ENCODE measurements at regions not wholly inside any gene's neighbourhood (a gene's known extent, or its start where the extent isn't known, plus 50 kb on each side); places are given as distances from the start of the nearest gene placed in this dataset.

- no peaks in the 10 kb centered on the region for H3K79me2 ChIP-seq (replicated peaks; ENCODE audit: insufficient read depth, low read length)
- no peak overlapping the region for H2AFZ ChIP-seq (ENCODE audit: low read depth, low read length)
- no peak overlapping the region for H3K4me2 ChIP-seq (ENCODE audit: low read length)
- H3K27ac ChIP-seq (ENCODE audit: low read length): no peak overlapping the region
- H3K9ac ChIP-seq (ENCODE audit: low read length): no peak overlapping the region
- H3K27me3 ChIP-seq (ENCODE audit: insufficient read depth, low read depth, low read length): no peaks in the 10 kb centered on the region
- H4K20me1 ChIP-seq (ENCODE audit: insufficient read depth): no peaks in the 10 kb centered on the region
- no peaks in the 10 kb centered on the region for H3F3A ChIP-seq (ENCODE audit: insufficient read depth, low read length, poor library complexity, severe bottlenecking)
- no peak overlapping the region for H3K4me3 ChIP-seq (ENCODE audit: low read length)
- H3K9me2 ChIP-seq (ENCODE audit: insufficient read depth, low read length): no peaks in the 10 kb centered on the region
- no peaks in the 10 kb centered on the region for H3K36me3 ChIP-seq (ENCODE audit: insufficient read depth, low read length)
- TF ChIP-seq TAF1 (IDR thresholded peaks at IDR 0.05; ENCODE audit: low read depth) (no peak), EP300 (conservative IDR thresholded peaks at IDR 0.05; ENCODE audit: poor library complexity, severe bottlenecking) (no peak), MXI1 (conservative IDR thresholded peaks at IDR 0.05; ENCODE audit: poor library complexity, severe bottlenecking) (no peak), EZH2 (IDR thresholded peaks at IDR 0.05; ENCODE audit: borderline replicate concordance, insufficient read depth, low read length, poor library complexity, severe bottlenecking) (no peak), RAD21 (conservative IDR thresholded peaks at IDR 0.05) (no peak), SMC3 (conservative IDR thresholded peaks at IDR 0.05; ENCODE audit: poor library complexity) (no peak), POLR2AphosphoS5 (IDR thresholded peaks at IDR 0.05) (no peak)
- TF ChIP-seq, protein P1, sequence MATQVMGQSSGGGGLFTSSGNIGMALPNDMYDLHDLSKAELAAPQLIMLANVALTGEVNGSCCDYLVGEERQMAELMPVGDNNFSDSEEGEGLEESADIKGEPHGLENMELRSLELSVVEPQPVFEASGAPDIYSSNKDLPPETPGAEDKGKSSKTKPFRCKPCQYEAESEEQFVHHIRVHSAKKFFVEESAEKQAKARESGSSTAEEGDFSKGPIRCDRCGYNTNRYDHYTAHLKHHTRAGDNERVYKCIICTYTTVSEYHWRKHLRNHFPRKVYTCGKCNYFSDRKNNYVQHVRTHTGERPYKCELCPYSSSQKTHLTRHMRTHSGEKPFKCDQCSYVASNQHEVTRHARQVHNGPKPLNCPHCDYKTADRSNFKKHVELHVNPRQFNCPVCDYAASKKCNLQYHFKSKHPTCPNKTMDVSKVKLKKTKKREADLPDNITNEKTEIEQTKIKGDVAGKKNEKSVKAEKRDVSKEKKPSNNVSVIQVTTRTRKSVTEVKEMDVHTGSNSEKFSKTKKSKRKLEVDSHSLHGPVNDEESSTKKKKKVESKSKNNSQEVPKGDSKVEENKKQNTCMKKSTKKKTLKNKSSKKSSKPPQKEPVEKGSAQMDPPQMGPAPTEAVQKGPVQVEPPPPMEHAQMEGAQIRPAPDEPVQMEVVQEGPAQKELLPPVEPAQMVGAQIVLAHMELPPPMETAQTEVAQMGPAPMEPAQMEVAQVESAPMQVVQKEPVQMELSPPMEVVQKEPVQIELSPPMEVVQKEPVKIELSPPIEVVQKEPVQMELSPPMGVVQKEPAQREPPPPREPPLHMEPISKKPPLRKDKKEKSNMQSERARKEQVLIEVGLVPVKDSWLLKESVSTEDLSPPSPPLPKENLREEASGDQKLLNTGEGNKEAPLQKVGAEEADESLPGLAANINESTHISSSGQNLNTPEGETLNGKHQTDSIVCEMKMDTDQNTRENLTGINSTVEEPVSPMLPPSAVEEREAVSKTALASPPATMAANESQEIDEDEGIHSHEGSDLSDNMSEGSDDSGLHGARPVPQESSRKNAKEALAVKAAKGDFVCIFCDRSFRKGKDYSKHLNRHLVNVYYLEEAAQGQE (IDR thresholded peaks at IDR 0.05; ENCODE audit: borderline replicate concordance): no peak
- TF ChIP-seq, protein P2, sequence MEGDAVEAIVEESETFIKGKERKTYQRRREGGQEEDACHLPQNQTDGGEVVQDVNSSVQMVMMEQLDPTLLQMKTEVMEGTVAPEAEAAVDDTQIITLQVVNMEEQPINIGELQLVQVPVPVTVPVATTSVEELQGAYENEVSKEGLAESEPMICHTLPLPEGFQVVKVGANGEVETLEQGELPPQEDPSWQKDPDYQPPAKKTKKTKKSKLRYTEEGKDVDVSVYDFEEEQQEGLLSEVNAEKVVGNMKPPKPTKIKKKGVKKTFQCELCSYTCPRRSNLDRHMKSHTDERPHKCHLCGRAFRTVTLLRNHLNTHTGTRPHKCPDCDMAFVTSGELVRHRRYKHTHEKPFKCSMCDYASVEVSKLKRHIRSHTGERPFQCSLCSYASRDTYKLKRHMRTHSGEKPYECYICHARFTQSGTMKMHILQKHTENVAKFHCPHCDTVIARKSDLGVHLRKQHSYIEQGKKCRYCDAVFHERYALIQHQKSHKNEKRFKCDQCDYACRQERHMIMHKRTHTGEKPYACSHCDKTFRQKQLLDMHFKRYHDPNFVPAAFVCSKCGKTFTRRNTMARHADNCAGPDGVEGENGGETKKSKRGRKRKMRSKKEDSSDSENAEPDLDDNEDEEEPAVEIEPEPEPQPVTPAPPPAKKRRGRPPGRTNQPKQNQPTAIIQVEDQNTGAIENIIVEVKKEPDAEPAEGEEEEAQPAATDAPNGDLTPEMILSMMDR (IDR thresholded peaks at IDR 0.05; ENCODE audit: poor library complexity, severe bottlenecking): no peak
- no peaks in the 10 kb centered on the region for H3K9me3 ChIP-seq (ENCODE audit: low read length)
Observed at GRCh38 chr3:104738271-104738670, 628.4 kb upstream of the ALCAM start.

DNA sequence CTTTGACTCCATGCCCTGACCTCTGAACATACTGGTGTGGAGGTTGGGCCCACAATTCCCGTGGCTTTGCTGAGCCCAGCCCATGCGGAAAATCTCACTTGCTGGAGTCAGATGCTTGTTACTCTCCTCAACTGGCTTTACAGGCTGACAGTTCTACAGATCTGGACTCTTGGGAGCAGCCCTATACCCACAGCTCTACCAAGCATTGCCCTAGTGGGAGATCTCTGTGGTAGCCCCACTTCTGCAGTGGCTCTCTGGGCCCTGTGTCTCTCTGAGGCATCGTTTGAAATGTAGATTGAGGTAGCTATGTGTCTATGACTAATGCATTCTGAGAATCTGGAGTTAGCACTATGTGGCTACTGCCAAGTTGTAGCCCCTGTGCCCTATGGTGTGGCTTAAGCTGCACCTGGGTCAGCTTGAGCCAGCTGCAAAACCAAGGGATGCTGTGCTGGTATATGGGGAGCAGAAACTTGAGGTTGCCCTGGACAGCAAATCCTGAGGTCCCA is 625.8 kb upstream of the ALCAM start:
- Histone ChIP-seq H4K20me1 (ENCODE audit: insufficient read depth) (no peaks in the 10 kb centered on the region), H3K27me3 (ENCODE audit: insufficient read depth, low read depth, low read length) (no peaks in the 10 kb centered on the region), H3F3A (ENCODE audit: insufficient read depth, low read length, poor library complexity, severe bottlenecking) (no peaks in the 10 kb centered on the region), H3K4me2 (ENCODE audit: low read length) (no peak overlapping the region), H3K79me2 (replicated peaks; ENCODE audit: insufficient read depth, low read length) (no peaks in the 10 kb centered on the region), H3K27ac (ENCODE audit: low read length) (no peak overlapping the region), H2AFZ (ENCODE audit: low read depth, low read length) (no peak overlapping the region), H3K9me3 (ENCODE audit: low read length) (no peaks in the 10 kb centered on the region), H3K4me3 (ENCODE audit: low read length) (no peak overlapping the region), H3K9me2 (ENCODE audit: insufficient read depth, low read length) (no peaks in the 10 kb centered on the region), H3K36me3 (ENCODE audit: insufficient read depth, low read length) (no peaks in the 10 kb centered on the region), H3K9ac (ENCODE audit: low read length) (no peak overlapping the region)
- TF ChIP-seq MXI1 (conservative IDR thresholded peaks at IDR 0.05; ENCODE audit: poor library complexity, severe bottlenecking) (no peak), RAD21 (conservative IDR thresholded peaks at IDR 0.05) (no peak), EP300 (conservative IDR thresholded peaks at IDR 0.05; ENCODE audit: poor library complexity, severe bottlenecking) (no peak), TAF1 (IDR thresholded peaks at IDR 0.05; ENCODE audit: low read depth) (no peak), POLR2AphosphoS5 (IDR thresholded peaks at IDR 0.05) (no peak), SMC3 (conservative IDR thresholded peaks at IDR 0.05; ENCODE audit: poor library complexity) (no peak), EZH2 (IDR thresholded peaks at IDR 0.05; ENCODE audit: borderline replicate concordance, insufficient read depth, low read length, poor library complexity, severe bottlenecking) (no peak)
- TF ChIP-seq, protein P1 (IDR thresholded peaks at IDR 0.05; ENCODE audit: borderline replicate concordance): no peak
- TF ChIP-seq, protein P2 (IDR thresholded peaks at IDR 0.05; ENCODE audit: poor library complexity, severe bottlenecking): no peak
